ENCODE measurements at regions not wholly inside any gene's neighbourhood (a gene's known extent, or its start where the extent isn't known, plus 50 kb on each side); places are given as distances from the start of the nearest gene placed in this dataset.

GRCh38 chr14:106507354-106507753, 981.0 kb downstream of the TMEM121 start:
- no peak overlapping the region for H3K4me3 ChIP-seq (ENCODE audit: low read depth, low read length)
- H3K27ac ChIP-seq, result no peak overlapping the region
- in situ Hi-C loops (cut with HindIII; ENCODE audit: low pct_ligation_motif_present, low sequenced_read_pairs), result no loop called here
- no peaks in the 10 kb centered on the region for H3K27me3 ChIP-seq (replicated peaks)
- H3K36me3 ChIP-seq (replicated peaks), result no peaks in the 10 kb centered on the region
- DNase-seq, result no peak
- no peak for TF ChIP-seq CTCF (IDR thresholded peaks at IDR 0.05; ENCODE audit: low read depth, low read length, missing control alignments)

GRCh38 chr14:106508216-106508615, 981.8 kb downstream of the TMEM121 start:
- in situ Hi-C loops (cut with HindIII; ENCODE audit: low pct_ligation_motif_present, low sequenced_read_pairs), result no loop called here
- H3K4me3 ChIP-seq (ENCODE audit: low read depth, low read length), result no peak overlapping the region
- H3K36me3 ChIP-seq (replicated peaks), result no peaks in the 10 kb centered on the region
- no peak for TF ChIP-seq CTCF (IDR thresholded peaks at IDR 0.05; ENCODE audit: low read depth, low read length, missing control alignments)
- H3K27me3 ChIP-seq (replicated peaks), result no peaks in the 10 kb centered on the region
- no peak overlapping the region for H3K27ac ChIP-seq
- no peak for DNase-seq

GRCh38 chr14:106509176-106509575, 982.8 kb downstream of the TMEM121 start:
- in situ Hi-C loops (cut with HindIII; ENCODE audit: low pct_ligation_motif_present, low sequenced_read_pairs), result no loop called here

GRCh38 chr14:106509807-106510206, 983.4 kb downstream of the TMEM121 start:
- Histone ChIP-seq H3K27me3 (replicated peaks) (no peaks in the 10 kb centered on the region), H3K36me3 (replicated peaks) (no peaks in the 10 kb centered on the region), H3K27ac (no peak overlapping the region), H3K4me3 (ENCODE audit: low read depth, low read length) (no peak overlapping the region)
- in situ Hi-C loops (cut with HindIII; ENCODE audit: low pct_ligation_motif_present, low sequenced_read_pairs), result no loop called here
- DNase-seq, result no peak
- TF ChIP-seq CTCF (IDR thresholded peaks at IDR 0.05; ENCODE audit: low read depth, low read length, missing control alignments), result no peak

More at GRCh38 chr14:106509176-106509575, 982.8 kb downstream of the TMEM121 start:
- Histone ChIP-seq H3K36me3 (replicated peaks) (no peaks in the 10 kb centered on the region), H3K4me3 (ENCODE audit: low read depth, low read length) (no peak overlapping the region), H3K27me3 (replicated peaks) (no peaks in the 10 kb centered on the region), H3K27ac (no peak overlapping the region)
- TF ChIP-seq CTCF (IDR thresholded peaks at IDR 0.05; ENCODE audit: low read depth, low read length, missing control alignments), result no peak
- no peak for DNase-seq

GRCh38 chr14:106511006-106511799, 984.8 kb downstream of the TMEM121 start:
- H3K36me3 ChIP-seq (replicated peaks), result no peaks in the 10 kb centered on the region
- DNase-seq, result no peak
- no peak overlapping the region for H3K4me3 ChIP-seq (ENCODE audit: low read depth, low read length)
- no peak for TF ChIP-seq CTCF (IDR thresholded peaks at IDR 0.05; ENCODE audit: low read depth, low read length, missing control alignments)
- in situ Hi-C loops (cut with HindIII; ENCODE audit: low pct_ligation_motif_present, low sequenced_read_pairs), result no loop called here
- no peak overlapping the region for H3K27ac ChIP-seq
- H3K27me3 ChIP-seq (replicated peaks), result no peaks in the 10 kb centered on the region

GRCh38 chr14:106511800-106512198, 985.4 kb downstream of the TMEM121 start:
- no peak overlapping the region for H3K27ac ChIP-seq
- no peak for DNase-seq
- H3K27me3 ChIP-seq (replicated peaks), result no peaks in the 10 kb centered on the region
- no peak for TF ChIP-seq CTCF (IDR thresholded peaks at IDR 0.05; ENCODE audit: low read depth, low read length, missing control alignments)
- H3K36me3 ChIP-seq (replicated peaks), result no peaks in the 10 kb centered on the region
- in situ Hi-C loops (cut with HindIII; ENCODE audit: low pct_ligation_motif_present, low sequenced_read_pairs), result no loop called here
- no peak overlapping the region for H3K4me3 ChIP-seq (ENCODE audit: low read depth, low read length)

All from brain microvascular endothelial cell (primary cell).